Esophagus muscularis mucosa (tissue), 4 donors: ENCODE measurements at regions not wholly inside any gene's neighbourhood (a gene's known extent, or its start where the extent isn't known, plus 50 kb on each side); places are given as distances from the start of the nearest gene placed in this dataset.
"Not testable (repeated sequence)": the region's sequence is repeated elsewhere in the genome, so short reads cannot be mapped to it uniquely, and the experiment has no call there.

Experiments used
- CTCF ChIP-seq, 3 experiments: fragments of 200-600 bp in 2 of 3; fragments of 450-650 bp in 1 of 3; sonication (generic) in 2 of 3; IDR thresholded peaks; one replicate each; pipeline ENCODE4 v1.5.1; 2017 to 2019; ENCODE audit warnings: antibody characterized with exemption in 3 of 3, mild to moderate bottlenecking in 2 of 3, moderate library complexity in 1 of 3
- EP300 ChIP-seq: sonication (generic); formaldehyde crosslinking; IDR thresholded peaks from one replicate; pipeline ENCODE4 v1.6.1; 2017; ENCODE audit warnings: antibody characterized with exemption
- POLR2A ChIP-seq: fragments of 450-650 bp; IDR thresholded peaks from one replicate; pipeline ENCODE4 v1.6.1; 2017; ENCODE audit warnings: antibody characterized with exemption, moderate library complexity, mild to moderate bottlenecking, low read depth
- POLR2AphosphoS5 ChIP-seq, 2 donors: sonication (generic); formaldehyde crosslinking; IDR thresholded peaks; one replicate each; pipeline ENCODE4 v1.6.1; 2017; ENCODE audit warnings: antibody characterized with exemption in 2 of 2

GRCh38 chr13:109264603-109265437, 521.6 kb downstream of the IRS2 start:
- TF ChIP-seq CTCF (IDR thresholded peaks at IDR 0.05); POLR2AphosphoS5 (IDR thresholded peaks at IDR 0.05); POLR2A; EP300: not testable (repeated sequence)
